ENCODE measurements at regions not wholly inside any gene's neighbourhood (a gene's known extent, or its start where the extent isn't known, plus 50 kb on each side); places are given as distances from the start of the nearest gene placed in this dataset.
A peak's percentile ranks its signal among the peaks of the same experiment; 100 is the strongest.

- H3K9me3 Mint-ChIP-seq = no peaks in the 10 kb centered on the region
- H3K27me3 Mint-ChIP-seq = no peaks in the 10 kb centered on the region
- no peaks in the 10 kb centered on the region for H3K4me1 Mint-ChIP-seq
- no peaks in the 10 kb centered on the region for H3K36me3 Mint-ChIP-seq (ENCODE audit: low read depth)
- ChIA-PET POLR2A (no interaction called here), CTCF (no interaction called here)
- DNase-seq (no peak), ATAC-seq (ENCODE audit: low read depth) (no peak)
- TF ChIP-seq, protein P1, sequence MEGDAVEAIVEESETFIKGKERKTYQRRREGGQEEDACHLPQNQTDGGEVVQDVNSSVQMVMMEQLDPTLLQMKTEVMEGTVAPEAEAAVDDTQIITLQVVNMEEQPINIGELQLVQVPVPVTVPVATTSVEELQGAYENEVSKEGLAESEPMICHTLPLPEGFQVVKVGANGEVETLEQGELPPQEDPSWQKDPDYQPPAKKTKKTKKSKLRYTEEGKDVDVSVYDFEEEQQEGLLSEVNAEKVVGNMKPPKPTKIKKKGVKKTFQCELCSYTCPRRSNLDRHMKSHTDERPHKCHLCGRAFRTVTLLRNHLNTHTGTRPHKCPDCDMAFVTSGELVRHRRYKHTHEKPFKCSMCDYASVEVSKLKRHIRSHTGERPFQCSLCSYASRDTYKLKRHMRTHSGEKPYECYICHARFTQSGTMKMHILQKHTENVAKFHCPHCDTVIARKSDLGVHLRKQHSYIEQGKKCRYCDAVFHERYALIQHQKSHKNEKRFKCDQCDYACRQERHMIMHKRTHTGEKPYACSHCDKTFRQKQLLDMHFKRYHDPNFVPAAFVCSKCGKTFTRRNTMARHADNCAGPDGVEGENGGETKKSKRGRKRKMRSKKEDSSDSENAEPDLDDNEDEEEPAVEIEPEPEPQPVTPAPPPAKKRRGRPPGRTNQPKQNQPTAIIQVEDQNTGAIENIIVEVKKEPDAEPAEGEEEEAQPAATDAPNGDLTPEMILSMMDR (IDR thresholded peaks at IDR 0.05) = no peak
- no peak overlapping the region for H3K4me3 Mint-ChIP-seq
- H3K27ac Mint-ChIP-seq = no peak overlapping the region
- intact Hi-C loops (cut with micrococcal nuclease) = no loop called here
These were observed 388.5 kb downstream of the PSAT1 start for GRCh38 chr9:78685471-78685870.

DNA sequence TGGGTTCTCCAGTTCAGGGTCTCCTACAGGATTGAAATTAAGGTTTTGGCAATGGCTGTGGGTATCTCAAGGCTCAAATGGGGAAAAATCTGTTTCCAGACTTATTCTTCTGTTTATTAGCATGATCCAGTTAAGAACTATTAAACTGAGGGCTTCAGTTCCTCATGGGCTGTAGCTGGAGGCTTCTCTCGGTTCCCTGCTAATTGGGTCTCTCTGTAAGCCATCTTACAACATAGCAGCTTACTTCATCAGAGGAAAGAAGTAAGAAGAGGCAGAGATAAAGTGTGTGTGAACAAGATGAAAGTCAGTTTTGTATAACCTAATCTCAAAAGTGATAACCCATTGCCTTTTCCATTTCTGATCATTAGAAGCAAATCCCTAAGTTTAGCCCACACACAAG is 391.9 kb downstream of the PSAT1 start:
- intact Hi-C loops (cut with micrococcal nuclease) = no loop called here
- TF ChIP-seq, protein P1 (IDR thresholded peaks at IDR 0.05) = no peak
- POLR2A ChIA-PET = no interaction called here
- H3K9me3 Mint-ChIP-seq = no peaks in the 10 kb centered on the region
- no peak for ATAC-seq (ENCODE audit: low read depth)
- DNase-seq = no peak
- CTCF ChIA-PET = no interaction called here
- H3K4me1 Mint-ChIP-seq = peaks cover 14% of the 10 kb centered on the region
- H3K36me3 Mint-ChIP-seq (ENCODE audit: low read depth) = no peaks in the 10 kb centered on the region
- no peak overlapping the region for H3K4me3 Mint-ChIP-seq
- no peak overlapping the region for H3K27ac Mint-ChIP-seq
- H3K27me3 Mint-ChIP-seq = no peaks in the 10 kb centered on the region

DNA sequence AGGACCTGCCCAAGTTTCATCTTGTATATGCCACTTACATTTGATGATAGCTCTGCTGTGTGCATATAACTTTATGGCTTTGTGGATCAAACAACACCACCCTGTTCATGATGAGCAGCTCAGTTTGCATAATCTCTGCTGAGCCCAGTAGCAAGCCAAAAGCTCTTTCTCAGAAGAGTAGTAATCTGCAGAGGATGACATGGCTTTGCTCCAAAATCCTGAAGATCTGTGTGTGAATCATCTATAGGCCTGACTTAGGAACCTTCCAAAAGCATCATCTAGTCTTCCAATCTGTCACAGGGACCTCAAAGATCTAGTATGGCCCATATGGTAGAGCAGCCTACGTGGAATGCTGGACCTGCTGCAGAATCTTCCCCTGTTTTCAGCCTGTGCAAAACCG is 394.6 kb downstream of the PSAT1 start:
- ChIA-PET POLR2A (interaction anchor here (0.7 kb wide), 1 partner anchor 12 kb away, joined by 8 read pairs; no protein-coding TSS in a partner anchor), CTCF (no interaction called here)
- no peak overlapping the region for H3K27ac Mint-ChIP-seq
- no peak for DNase-seq
- no peak for ATAC-seq (ENCODE audit: low read depth)
- H3K9me3 Mint-ChIP-seq = no peaks in the 10 kb centered on the region
- intact Hi-C loops (cut with micrococcal nuclease) = no loop called here
- no peak overlapping the region for H3K4me3 Mint-ChIP-seq
- H3K36me3 Mint-ChIP-seq (ENCODE audit: low read depth) = no peaks in the 10 kb centered on the region
- TF ChIP-seq, protein P1 (IDR thresholded peaks at IDR 0.05) = no peak
- peaks cover 34% of the 10 kb centered on the region for H3K4me1 Mint-ChIP-seq
- no peaks in the 10 kb centered on the region for H3K27me3 Mint-ChIP-seq

DNA sequence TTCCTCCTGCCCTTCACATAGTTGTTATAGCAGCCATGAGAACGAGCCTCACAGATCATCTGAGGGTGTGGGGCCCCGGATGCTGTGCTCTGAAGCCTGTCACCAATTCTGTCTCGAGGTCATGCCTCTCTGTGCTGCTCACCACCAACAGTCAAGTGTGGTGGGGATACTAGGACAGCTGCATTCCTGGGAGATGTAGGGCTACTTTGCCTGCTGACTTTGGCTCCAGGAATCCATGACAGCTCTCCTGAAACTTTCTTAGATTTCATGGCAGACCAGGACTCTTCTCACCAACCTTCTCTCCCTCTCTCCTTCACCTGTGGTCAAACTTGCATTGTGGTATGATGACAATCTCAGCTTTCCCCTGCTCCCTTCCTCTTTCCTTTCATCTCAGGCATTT is 395.9 kb downstream of the PSAT1 start:
- Mint-ChIP-seq H3K4me1 (peaks cover 36% of the 10 kb centered on the region), H3K27ac (no peak overlapping the region), H3K9me3 (no peaks in the 10 kb centered on the region), H3K27me3 (no peaks in the 10 kb centered on the region), H3K36me3 (ENCODE audit: low read depth) (no peaks in the 10 kb centered on the region), H3K4me3 (peak overlapping the region; percentile 13)
- POLR2A ChIA-PET = no interaction called here
- TF ChIP-seq, protein P1 (IDR thresholded peaks at IDR 0.05) = no peak
- CTCF ChIA-PET = no interaction called here
- ATAC-seq (ENCODE audit: low read depth) (peak; percentile 31), DNase-seq (no peak)
- intact Hi-C loops (cut with micrococcal nuclease) = no loop called here

GRCh38 chr9:78694974-78695373 is 398.0 kb downstream of the PSAT1 start:
- DNase-seq (no peak), ATAC-seq (ENCODE audit: low read depth) (peak; percentile 68)
- Mint-ChIP-seq H3K4me1 (peaks cover 42% of the 10 kb centered on the region), H3K27me3 (no peaks in the 10 kb centered on the region), H3K36me3 (ENCODE audit: low read depth) (no peaks in the 10 kb centered on the region), H3K27ac (no peak overlapping the region), H3K9me3 (no peaks in the 10 kb centered on the region), H3K4me3 (peak overlapping the region; percentile 70)
- intact Hi-C loops (cut with micrococcal nuclease) = no loop called here
- CTCF ChIA-PET = no interaction called here
- POLR2A ChIA-PET = interaction anchor here (1.0 kb wide), 1 partner anchor 12 kb away, joined by 3 read pairs; no protein-coding TSS in a partner anchor
- TF ChIP-seq, protein P1 (IDR thresholded peaks at IDR 0.05) = no peak
